Activated CD4-positive, alpha-beta T cell treated with anti-CD3 and anti-CD28 coated beads for 48 hours (primary cell): ENCODE measurements at regions not wholly inside any gene's neighbourhood (a gene's known extent, or its start where the extent isn't known, plus 50 kb on each side); places are given as distances from the start of the nearest gene placed in this dataset.
"Not testable (repeated sequence)": the region's sequence is repeated elsewhere in the genome, so short reads cannot be mapped to it uniquely, and the experiment has no call there.

Experiments
- DNase-seq: peaks from one replicate; pipeline ENCODE4 v3.0.0-alpha.2; 2020

GRCh38 chr7:41459623-41460261, 243.1 kb downstream of the INHBA start:
- no peak for DNase-seq

GRCh38 chr7:41459183-41459582, 243.7 kb downstream of the INHBA start:
- DNase-seq = no peak

GRCh38 chr7:41457832-41458437, 245.0 kb downstream of the INHBA start:
- DNase-seq = no peak

GRCh38 chr7:41451826-41452225, 251.1 kb downstream of the INHBA start:
- DNase-seq = no peak

- no peak for DNase-seq
Measured at GRCh38 chr7:41449694-41450093, 253.2 kb downstream of the INHBA start.

GRCh38 chr7:41449286-41449685, 253.6 kb downstream of the INHBA start:
- no peak for DNase-seq

- no peak for DNase-seq
Measured at GRCh38 chr7:41448104-41448503, 254.8 kb downstream of the INHBA start.

- DNase-seq = no peak
Measured at GRCh38 chr7:41447450-41448042, 255.3 kb downstream of the INHBA start.

- no peak for DNase-seq
Measured at GRCh38 chr7:41446606-41447449, 256.1 kb downstream of the INHBA start.

GRCh38 chr7:41445946-41446345, 256.9 kb downstream of the INHBA start:
- no peak for DNase-seq

GRCh38 chr7:41445432-41445831, 257.5 kb downstream of the INHBA start:
- DNase-seq = no peak

GRCh38 chr7:41439515-41439879, 263.4 kb downstream of the INHBA start:
- DNase-seq = no peak

- DNase-seq = no peak
Measured at GRCh38 chr7:41438705-41439514, 264.0 kb downstream of the INHBA start.

GRCh38 chr7:41437257-41438196, 265.4 kb downstream of the INHBA start:
- DNase-seq = no peak

GRCh38 chr7:41436139-41436538, 266.8 kb downstream of the INHBA start:
- no peak for DNase-seq

GRCh38 chr7:41435020-41435419, 267.9 kb downstream of the INHBA start:
- DNase-seq = not testable (repeated sequence)

- no peak for DNase-seq
Measured at GRCh38 chr7:41431671-41432070, 271.2 kb downstream of the INHBA start.

- DNase-seq = no peak
Measured at GRCh38 chr7:41428381-41428780, 274.5 kb downstream of the INHBA start.

GRCh38 chr7:41425926-41426325, 277.0 kb downstream of the INHBA start:
- no peak for DNase-seq

- DNase-seq = no peak
Measured at GRCh38 chr7:41421056-41421455, 281.8 kb downstream of the INHBA start.

- DNase-seq = no peak
Measured at GRCh38 chr7:41420421-41420820, 282.5 kb downstream of the INHBA start.

GRCh38 chr7:41418337-41418736, 284.6 kb downstream of the INHBA start:
- DNase-seq = no peak
